ENCODE measurements at regions not wholly inside any gene's neighbourhood (a gene's known extent, or its start where the extent isn't known, plus 50 kb on each side); places are given as distances from the start of the nearest gene placed in this dataset.
"Not testable (repeated sequence)": the region's sequence is repeated elsewhere in the genome, so short reads cannot be mapped to it uniquely, and the experiment has no call there.

DNA sequence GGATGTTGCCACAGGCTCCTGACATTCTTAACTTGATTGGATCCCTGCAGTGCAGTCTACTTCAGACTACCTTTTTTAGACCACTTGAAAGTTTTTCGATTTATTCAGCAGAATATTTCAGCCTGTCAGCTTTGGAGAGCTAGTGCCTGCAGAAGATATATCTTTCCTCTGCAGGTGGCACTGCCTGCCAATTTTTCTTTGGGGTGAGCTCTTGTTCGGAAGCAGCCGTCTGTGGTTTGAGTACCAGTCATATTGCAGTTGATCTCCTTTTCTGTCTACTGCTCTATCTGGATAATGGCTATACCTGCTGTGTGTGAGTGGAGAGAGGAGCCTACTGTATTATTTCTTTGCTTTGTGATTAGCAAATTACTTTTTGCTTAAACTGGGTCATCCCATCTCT is 1486.9 kb downstream of the KHDRBS2 start:
- peak in 2 of 10 donors; percentile 9 to 87 for DNase-seq
- intact Hi-C loops (cut with DNase I): not testable (repeated sequence)

GRCh38 chr6:60797831-60798230 is 1488.2 kb downstream of the KHDRBS2 start:
- intact Hi-C loops (cut with DNase I): not testable (repeated sequence)
- DNase-seq: peak in 3 of 10 donors; percentile 8 to 29 (median 25)

- intact Hi-C loops (cut with DNase I); DNase-seq: not testable (repeated sequence)
These were observed 1496.4 kb downstream of the KHDRBS2 start for GRCh38 chr6:60789601-60790000.

GRCh38 chr6:60782698-60783464 is 1503.1 kb downstream of the KHDRBS2 start:
- DNase-seq; intact Hi-C loops (cut with DNase I): not testable (repeated sequence)

DNA sequence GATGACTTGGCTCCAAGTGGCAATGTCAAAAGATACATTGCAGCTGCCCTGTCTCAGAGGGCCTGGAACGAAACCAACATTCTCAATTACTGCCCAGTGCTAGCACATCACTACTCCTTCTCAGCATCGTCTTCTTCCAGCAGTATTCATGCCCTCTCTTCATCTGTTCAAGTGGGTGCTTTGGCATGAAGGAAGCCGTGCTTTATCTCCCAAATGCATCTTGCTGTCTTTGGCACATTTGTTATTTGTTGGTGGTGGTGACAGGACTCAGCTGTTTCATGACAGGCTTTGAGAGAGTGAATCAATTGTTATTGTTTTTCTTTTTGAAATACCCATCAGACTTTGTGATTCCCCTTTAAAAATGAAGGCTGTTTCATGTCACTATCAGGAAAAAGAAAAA is 1506.4 kb downstream of the KHDRBS2 start:
- DNase-seq; intact Hi-C loops (cut with DNase I): not testable (repeated sequence)

GRCh38 chr6:60767791-60768499 is 1518.1 kb downstream of the KHDRBS2 start:
- intact Hi-C loops (cut with DNase I); DNase-seq: not testable (repeated sequence)

GRCh38 chr6:60765331-60765730 is 1520.7 kb downstream of the KHDRBS2 start:
- intact Hi-C loops (cut with DNase I); DNase-seq: not testable (repeated sequence)

- intact Hi-C loops (cut with DNase I): not testable (repeated sequence)
- DNase-seq: peak in 5 of 10 donors; percentile 2 to 83 (median 14)
These were observed 1522.5 kb downstream of the KHDRBS2 start for GRCh38 chr6:60763464-60764080.

DNA sequence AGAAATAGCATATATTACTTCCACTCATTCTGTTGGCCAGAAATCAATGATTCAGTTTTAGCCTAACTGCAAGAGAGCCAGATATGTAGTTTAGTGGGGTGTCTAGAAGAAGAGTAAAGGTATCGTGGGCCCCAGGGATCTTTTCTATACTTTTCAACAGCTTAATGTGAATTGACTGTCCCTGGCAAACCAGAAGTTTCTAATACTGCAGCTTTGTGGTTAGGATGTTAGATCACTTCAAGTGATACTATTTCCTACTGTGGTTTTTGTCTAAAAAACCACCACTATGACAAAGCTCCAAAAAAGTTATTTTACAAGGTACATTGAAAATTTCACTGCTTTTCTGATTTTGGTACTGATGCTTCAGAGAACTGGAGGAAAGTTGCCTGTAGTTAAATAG is 1525.1 kb downstream of the KHDRBS2 start:
- intact Hi-C loops (cut with DNase I); DNase-seq: not testable (repeated sequence)

DNA sequence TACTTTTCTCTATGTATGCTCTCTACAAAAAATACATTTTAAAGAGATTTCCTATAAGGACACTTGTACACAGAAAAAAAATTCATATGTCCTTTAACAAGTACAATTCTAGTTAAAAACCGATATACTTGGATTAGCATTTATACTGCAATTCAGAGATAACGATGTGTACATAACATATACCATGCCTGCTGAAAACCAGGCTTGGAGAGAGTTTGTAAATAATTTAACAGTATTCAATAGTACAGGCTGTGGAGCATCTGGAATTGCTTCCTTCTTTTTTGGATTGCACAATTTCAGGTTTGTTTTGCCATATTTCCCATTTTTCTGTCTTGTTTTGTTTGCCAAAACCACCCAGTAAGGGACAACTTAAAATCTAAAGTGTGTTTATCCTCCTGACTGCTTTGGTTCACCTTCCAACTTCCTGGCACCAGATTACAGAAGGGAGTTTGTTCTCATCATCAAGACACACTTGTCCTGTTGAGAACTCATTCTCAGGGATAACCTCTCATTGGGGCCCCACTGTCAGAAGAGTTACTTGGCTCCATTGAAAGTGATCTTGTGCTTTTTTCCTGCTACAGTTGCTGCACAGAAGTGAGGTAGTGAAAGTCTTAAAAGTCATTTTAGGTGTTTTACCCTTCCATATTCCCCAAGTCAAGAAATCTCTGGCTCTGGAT is 1526.7 kb downstream of the KHDRBS2 start:
- DNase-seq; intact Hi-C loops (cut with DNase I): not testable (repeated sequence)

DNA sequence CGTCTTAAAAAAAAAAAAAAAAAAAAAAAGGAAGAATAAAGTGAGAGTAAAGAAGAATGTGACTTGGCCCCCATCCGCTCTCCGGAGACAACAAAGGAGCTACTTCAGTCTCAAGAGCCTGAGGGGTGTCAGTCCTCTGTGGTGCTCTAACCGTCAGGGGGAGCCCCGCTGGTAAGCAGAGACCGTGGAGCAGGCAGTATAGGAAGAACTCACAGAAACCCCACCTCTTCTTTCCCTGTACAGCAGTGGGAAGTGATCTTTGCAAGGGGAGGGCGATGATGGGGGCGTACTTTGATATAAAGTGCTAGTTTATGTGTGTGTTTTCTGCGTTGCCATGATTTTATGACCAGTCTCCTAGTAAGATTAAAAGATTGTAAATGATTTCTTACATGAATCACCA is 1527.3 kb downstream of the KHDRBS2 start:
- intact Hi-C loops (cut with DNase I): not testable (repeated sequence)
- peak in 1 of 10 donors; percentile 43 for DNase-seq

GRCh38 chr6:60754879-60755278 is 1531.1 kb downstream of the KHDRBS2 start:
- intact Hi-C loops (cut with DNase I): no loop called here
- no peak for DNase-seq

DNA sequence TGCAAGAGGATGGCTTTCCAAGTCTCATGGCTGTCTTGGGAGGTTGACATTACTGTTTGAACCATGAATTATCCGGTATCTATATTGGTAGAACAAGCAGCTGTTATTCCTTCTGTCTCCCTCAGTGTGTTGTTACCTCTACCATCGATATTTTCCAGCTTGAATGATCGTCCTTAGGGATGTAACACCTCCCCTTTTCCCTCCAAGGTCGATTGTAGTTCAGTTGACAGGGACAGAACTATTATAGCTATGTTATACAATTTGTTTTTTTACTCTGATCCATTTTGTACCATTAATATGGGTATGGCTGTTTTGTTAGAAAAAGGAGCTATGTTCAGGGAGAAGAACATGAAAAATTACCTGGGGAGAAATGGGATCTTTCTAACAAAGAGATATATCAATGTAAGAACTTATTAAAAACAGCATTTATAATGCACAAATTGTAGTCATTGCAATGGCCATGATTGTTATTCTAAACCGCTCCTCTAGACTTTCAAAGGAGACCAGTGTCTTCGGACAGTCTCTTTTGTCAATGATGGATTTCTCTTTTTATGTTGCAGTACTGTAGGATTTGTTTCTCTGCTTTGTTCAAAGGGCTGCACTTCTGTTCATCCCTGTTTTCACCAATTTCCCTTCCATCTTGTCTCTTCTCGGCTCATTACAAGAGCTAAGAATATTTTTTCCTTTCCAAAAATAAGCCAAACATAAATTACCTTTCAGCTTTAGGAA is 1535.5 kb downstream of the KHDRBS2 start:
- intact Hi-C loops (cut with DNase I); DNase-seq: not testable (repeated sequence)

DNA sequence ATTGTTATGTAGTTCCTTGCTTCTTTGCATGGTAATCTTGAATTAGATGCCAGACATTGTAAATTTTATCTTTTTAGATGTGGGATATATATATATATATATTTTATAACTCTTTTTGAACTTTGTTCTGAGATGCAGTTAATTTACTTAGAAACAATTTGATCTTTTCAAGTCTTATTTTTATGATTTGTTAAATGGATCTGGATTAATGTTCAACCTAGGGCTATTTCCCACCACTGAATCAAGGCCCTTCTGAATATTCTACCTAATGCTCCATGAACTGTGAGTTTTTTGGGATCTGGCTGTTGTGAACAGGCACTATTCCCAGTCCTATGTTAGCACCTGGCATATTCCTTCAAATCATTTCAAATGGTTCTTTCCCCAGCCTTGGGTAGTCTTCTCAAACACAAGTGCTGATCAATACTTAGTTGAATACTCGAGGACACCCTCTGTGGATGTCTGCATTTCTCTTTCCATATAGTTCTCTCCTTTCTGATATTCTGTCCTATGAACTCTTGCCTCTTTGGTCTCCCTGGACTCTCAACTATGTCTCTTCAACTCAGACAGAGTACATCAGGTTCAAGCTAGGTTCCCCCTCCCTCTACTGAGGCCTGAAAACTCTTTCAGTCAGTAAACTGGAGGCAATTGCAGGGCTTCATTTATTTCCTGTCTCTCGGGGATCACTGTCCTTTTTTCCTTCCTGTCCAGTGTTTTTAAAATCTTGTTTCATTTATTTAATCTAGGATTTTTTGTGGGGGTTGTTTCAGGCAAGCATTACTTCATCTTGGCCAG is 1538.1 kb downstream of the KHDRBS2 start:
- intact Hi-C loops (cut with DNase I); DNase-seq: not testable (repeated sequence)

DNA sequence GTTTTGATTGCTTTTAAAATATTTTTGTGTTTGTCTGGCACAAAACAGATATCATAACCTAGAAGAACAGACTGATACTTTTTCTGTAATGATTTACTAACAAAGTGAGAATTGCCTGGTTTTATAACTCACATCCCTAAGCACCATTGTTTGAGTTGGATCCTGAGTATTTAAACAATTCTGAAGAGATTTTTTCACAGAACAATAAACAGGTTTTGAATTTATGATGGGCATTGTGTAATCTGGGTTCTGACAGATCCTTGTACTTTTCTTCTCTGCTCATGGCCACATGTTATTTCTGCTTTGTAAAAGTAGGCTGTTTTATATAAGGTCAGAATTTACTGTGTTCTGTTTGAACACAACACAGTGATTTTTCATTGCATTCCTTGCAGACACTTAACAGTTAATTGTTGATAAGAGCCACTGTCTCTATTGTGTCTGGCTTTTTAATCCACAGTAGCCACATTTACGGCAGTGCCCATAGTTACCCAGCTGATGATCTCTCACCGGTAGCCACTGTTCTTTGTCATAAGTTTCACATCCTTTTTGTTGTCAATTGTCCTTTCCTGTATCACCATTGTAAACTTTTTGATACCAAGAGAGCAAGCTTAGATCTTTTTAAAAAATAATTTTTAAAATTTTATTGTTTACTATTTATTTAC is 1548.1 kb downstream of the KHDRBS2 start:
- DNase-seq; intact Hi-C loops (cut with DNase I): not testable (repeated sequence)

DNA sequence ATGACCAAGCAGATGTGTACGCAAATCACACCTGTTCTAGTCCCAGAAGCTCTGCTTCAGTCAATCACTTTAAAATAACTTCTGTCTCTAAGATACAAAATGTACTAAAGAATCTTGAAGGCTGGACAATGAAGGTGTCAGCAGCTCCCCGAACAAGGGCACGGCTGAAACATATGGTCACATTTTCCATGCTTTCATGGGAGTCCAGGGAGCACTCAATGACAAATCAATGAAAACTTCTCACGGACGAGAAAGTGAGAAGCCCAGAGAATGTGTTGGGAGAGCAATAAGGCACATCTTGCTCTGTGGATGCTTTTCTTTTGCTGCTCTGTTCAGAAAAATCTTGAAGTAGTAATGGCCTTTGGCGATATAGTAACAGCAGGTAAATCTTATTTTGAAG is 1548.7 kb downstream of the KHDRBS2 start:
- DNase-seq; intact Hi-C loops (cut with DNase I): not testable (repeated sequence)

- DNase-seq; intact Hi-C loops (cut with DNase I): not testable (repeated sequence)
These were observed 1562.1 kb downstream of the KHDRBS2 start for GRCh38 chr6:60723935-60724334.

DNA sequence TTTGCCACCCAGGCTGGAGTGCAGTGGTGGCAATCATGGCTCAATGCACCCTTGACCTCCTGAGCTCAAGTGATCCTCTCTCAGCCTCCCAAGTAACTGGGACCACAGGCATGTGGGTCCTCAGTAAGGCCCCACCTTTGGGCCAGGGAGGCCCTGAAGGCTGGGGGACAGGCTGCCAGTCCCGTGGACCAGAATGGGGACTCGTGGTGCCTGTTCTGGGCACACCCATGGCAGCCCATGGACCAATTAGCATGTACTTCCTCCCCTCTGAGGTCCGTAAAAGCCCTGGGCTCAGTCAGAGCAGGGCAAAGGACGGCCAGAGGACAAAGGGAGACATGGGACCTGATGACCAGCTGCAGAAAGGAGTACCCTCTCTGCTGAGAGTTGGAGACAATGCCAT is 1590.8 kb downstream of the KHDRBS2 start:
- peak in 2 of 10 donors; percentile 57 to 70 for DNase-seq
- intact Hi-C loops (cut with DNase I): no loop called here

- intact Hi-C loops (cut with DNase I): no loop called here
- no peak for DNase-seq
These were observed 1598.9 kb downstream of the KHDRBS2 start for GRCh38 chr6:60687085-60687484.
